ENCODE measurements at regions not wholly inside any gene's neighbourhood (a gene's known extent, or its start where the extent isn't known, plus 50 kb on each side); places are given as distances from the start of the nearest gene placed in this dataset.
"Not testable (repeated sequence)": the region's sequence is repeated elsewhere in the genome, so short reads cannot be mapped to it uniquely, and the experiment has no call there.

DNA sequence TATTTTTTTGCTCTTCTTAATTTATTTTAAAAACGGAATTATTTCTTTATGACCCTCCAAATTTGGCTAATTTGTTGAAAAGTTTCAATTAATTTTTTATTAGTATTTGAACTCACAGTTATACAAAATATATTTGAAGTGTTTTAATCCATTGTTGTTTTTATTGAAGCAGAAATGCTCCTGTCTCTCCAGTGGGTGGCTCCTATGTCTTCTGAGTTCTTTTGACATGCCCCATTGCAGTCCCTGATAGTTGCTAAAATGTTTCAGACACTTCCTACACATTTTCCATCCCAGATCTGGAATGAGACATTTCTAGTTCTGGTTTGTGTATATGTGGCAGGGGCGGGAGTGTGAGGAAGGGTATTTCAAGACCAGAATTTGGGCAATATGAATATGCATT, 579.4 kb upstream of the PRR20A start:
- no peak for DNase-seq
- Mint-ChIP-seq H3K4me3 (no peak overlapping the region), H3K9me3 (ENCODE audit: low read depth) (peaks cover 20% of the 10 kb centered on the region), H3K27ac (no peak overlapping the region), H3K4me1 (no peaks in the 10 kb centered on the region), H3K27me3 (no peaks in the 10 kb centered on the region), H3K36me3 (ENCODE audit: low read depth) (no peaks in the 10 kb centered on the region)
- ChIA-PET CTCF (no interaction called here), POLR2A (no interaction called here)
- intact Hi-C loops (cut with DNase I, micrococcal nuclease), result no loop called here
- no peak for ATAC-seq

DNA sequence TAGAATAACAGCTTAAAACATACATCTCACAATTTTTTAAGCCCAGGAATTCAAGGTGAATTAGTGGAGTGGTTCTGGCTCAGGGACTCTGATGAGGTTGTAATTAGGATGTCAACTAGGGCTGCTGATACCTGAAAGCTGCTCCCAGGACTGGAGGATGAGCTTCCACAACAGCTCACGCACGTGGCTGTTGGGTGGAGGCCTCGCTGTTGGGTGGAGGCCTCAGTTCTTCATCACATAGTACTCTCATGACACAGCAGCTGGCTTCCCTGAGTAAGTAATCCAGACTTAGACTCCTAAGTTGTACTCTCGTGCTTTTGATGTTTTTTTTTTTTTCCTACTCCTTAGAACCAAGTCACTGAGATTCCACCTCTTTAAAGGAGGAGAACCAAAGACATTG, 577.1 kb upstream of the PRR20A start:
- no peaks in the 10 kb centered on the region for H3K36me3 Mint-ChIP-seq (ENCODE audit: low read depth)
- DNase-seq (no peak), ATAC-seq (no peak)
- no peak overlapping the region for H3K27ac Mint-ChIP-seq
- CTCF ChIA-PET, result no interaction called here
- no peaks in the 10 kb centered on the region for H3K27me3 Mint-ChIP-seq
- POLR2A ChIA-PET, result no interaction called here
- peaks cover 8% of the 10 kb centered on the region for H3K9me3 Mint-ChIP-seq (ENCODE audit: low read depth)
- intact Hi-C loops (cut with DNase I, micrococcal nuclease), result no loop called here
- H3K4me1 Mint-ChIP-seq, result no peaks in the 10 kb centered on the region
- H3K4me3 Mint-ChIP-seq, result no peak overlapping the region

DNA sequence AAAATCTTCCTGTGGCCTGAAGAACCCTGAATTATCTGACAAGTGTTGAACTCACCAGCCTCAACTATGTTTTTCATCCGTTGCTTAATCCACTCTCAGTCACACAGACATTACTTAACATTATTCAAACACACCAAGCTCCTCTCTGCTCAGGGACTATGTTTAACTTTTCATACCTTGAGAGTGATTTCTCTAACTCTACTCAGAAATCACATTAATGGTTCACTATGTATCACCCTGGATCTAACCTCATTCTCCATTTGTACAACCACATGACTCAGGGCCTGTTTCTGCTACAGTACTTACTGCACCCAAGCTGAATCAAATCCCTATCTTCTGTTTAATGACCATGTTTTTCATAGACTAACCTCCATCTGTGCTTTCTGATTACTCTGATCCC, 553.7 kb upstream of the PRR20A start:
- Mint-ChIP-seq H3K36me3 (ENCODE audit: low read depth) (no peaks in the 10 kb centered on the region), H3K27ac (no peak overlapping the region), H3K4me3 (no peak overlapping the region), H3K4me1 (no peaks in the 10 kb centered on the region), H3K9me3 (ENCODE audit: low read depth) (peaks cover 32% of the 10 kb centered on the region), H3K27me3 (no peaks in the 10 kb centered on the region)
- intact Hi-C loops (cut with DNase I, micrococcal nuclease), result no loop called here
- CTCF ChIA-PET, result no interaction called here
- POLR2A ChIA-PET, result no interaction called here
- ATAC-seq (no peak), DNase-seq (no peak)

DNA sequence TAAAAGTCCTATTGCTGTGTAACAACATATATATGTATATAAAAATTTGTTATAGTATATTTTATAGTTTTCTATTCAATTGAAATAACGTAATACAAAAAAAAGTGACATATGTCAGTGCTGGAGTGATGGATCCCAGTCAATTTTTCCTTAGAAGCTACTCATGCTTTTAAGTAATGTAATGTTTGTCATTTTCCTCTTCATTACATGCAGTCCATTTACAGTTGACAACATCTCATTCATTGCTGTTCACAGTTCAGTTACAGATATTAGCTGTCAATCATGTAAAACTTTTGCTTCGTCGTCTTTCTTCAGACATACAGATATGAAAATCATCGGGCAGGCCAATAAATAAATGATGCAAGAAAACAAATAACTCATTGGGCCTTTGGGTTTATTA, 525.1 kb upstream of the PRR20A start:
- Mint-ChIP-seq H3K9me3 (ENCODE audit: low read depth) (peaks cover 12% of the 10 kb centered on the region), H3K4me1 (no peaks in the 10 kb centered on the region), H3K27me3 (no peaks in the 10 kb centered on the region), H3K27ac (no peak overlapping the region), H3K4me3 (no peak overlapping the region), H3K36me3 (ENCODE audit: low read depth) (no peaks in the 10 kb centered on the region)
- ATAC-seq (no peak), DNase-seq (no peak)
- POLR2A ChIA-PET, result no interaction called here
- intact Hi-C loops (cut with DNase I, micrococcal nuclease), result no loop called here
- CTCF ChIA-PET, result no interaction called here

DNA sequence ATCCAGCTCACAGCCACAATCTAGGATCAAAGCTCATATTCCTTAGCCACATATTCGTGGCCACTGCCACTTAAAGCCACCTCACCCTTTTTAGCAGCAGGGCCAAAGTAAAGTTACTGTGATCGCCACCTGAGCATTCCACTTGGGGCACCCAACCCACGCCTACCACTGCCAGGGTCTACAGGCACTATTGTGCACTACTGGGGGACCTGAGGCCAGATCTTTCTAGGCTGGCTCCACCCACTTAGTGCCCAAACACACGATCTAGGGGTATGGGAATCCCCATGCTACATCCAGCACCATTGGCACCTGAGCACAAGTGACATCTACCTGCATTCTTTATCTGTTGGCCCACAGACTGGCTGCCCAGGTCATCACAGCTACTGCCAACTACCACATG, 517.9 kb upstream of the PRR20A start:
- Mint-ChIP-seq H3K27ac (no peak overlapping the region), H3K9me3 (ENCODE audit: low read depth) (peaks cover 30% of the 10 kb centered on the region), H3K27me3 (no peaks in the 10 kb centered on the region), H3K4me1 (no peaks in the 10 kb centered on the region), H3K36me3 (ENCODE audit: low read depth) (no peaks in the 10 kb centered on the region), H3K4me3 (no peak overlapping the region)
- intact Hi-C loops (cut with DNase I, micrococcal nuclease), result no loop called here
- ATAC-seq (no peak), DNase-seq (no peak)
- ChIA-PET POLR2A (no interaction called here), CTCF (no interaction called here)

DNA sequence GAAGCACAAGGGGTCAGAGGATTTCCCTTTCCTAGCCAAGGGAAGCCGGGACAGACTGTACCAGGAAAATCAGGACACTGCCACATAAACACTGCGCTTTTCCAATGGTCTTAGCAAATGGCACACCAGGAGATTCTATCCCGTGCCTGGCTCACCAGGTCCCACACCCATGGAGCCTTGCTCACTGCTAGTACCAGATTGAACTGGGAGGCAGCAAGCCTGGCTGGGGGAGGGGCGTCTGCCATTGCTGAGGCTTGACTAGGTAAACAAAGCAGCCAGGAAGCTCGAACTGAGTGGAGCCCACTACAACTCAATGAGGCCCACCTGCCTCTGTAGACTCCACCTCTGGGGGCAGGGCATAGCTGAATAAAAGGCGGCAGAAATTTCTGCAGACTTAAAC, 511.8 kb upstream of the PRR20A start:
- H3K27ac Mint-ChIP-seq; intact Hi-C loops (cut with DNase I, micrococcal nuclease); H3K27me3 Mint-ChIP-seq; CTCF ChIA-PET; H3K4me1 Mint-ChIP-seq; H3K4me3 Mint-ChIP-seq; ATAC-seq; DNase-seq; POLR2A ChIA-PET; H3K36me3 Mint-ChIP-seq (ENCODE audit: low read depth): not testable (repeated sequence)
- peaks cover 37% of the 10 kb centered on the region for H3K9me3 Mint-ChIP-seq (ENCODE audit: low read depth)

DNA sequence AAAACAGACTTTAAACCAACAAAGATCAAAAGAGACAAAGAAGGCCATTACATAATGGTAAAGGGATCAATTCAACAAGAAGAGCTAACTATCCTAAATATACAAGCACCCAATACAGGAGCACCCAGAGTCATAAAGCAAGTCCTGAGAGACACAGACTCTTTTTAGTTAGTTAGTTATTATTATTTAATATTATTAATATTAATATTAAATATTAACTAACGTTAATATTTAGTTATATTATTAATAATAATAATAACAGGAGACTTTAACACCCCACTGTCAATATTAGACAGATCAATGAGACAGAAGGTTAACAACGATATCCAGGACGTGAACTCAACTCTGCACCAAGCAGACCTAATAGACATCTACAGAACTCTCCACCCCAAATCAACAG, 509.7 kb upstream of the PRR20A start:
- ATAC-seq; intact Hi-C loops (cut with DNase I, micrococcal nuclease); H3K27ac Mint-ChIP-seq; H3K4me1 Mint-ChIP-seq; DNase-seq; H3K36me3 Mint-ChIP-seq (ENCODE audit: low read depth); H3K27me3 Mint-ChIP-seq; H3K4me3 Mint-ChIP-seq; CTCF ChIA-PET; POLR2A ChIA-PET: not testable (repeated sequence)
- H3K9me3 Mint-ChIP-seq (ENCODE audit: low read depth), result peaks cover 32% of the 10 kb centered on the region

DNA sequence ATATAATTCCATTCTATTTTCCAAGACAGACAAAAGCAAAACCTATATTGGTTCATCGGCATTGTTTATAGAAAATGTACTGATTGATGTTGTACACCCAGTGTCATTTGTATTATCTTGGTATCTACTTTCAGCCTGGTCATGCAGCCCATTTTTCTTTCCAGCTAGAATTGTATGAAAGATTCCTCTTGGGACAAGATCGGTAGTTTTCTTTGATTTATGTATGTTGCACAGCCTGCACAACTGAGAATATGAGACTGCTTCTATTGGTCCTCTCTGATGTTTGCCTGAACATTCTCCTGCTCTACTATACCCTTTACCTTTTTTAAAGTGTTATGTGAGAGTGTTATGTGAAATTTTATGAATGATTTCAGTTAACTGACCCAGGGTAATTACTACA, 487.7 kb upstream of the PRR20A start:
- no peak for ATAC-seq
- DNase-seq, result no peak
- H3K36me3 Mint-ChIP-seq (ENCODE audit: low read depth), result no peaks in the 10 kb centered on the region
- no peaks in the 10 kb centered on the region for H3K27me3 Mint-ChIP-seq
- intact Hi-C loops (cut with DNase I, micrococcal nuclease), result no loop called here
- H3K4me1 Mint-ChIP-seq, result no peaks in the 10 kb centered on the region
- H3K9me3 Mint-ChIP-seq (ENCODE audit: low read depth), result peaks cover 19% of the 10 kb centered on the region
- POLR2A ChIA-PET, result interaction anchor here (0.6 kb wide), 1 partner anchor 278 kb away, joined by 3 read pairs; no protein-coding TSS in a partner anchor
- CTCF ChIA-PET, result no interaction called here
- no peak overlapping the region for H3K27ac Mint-ChIP-seq
- H3K4me3 Mint-ChIP-seq, result no peak overlapping the region

DNA sequence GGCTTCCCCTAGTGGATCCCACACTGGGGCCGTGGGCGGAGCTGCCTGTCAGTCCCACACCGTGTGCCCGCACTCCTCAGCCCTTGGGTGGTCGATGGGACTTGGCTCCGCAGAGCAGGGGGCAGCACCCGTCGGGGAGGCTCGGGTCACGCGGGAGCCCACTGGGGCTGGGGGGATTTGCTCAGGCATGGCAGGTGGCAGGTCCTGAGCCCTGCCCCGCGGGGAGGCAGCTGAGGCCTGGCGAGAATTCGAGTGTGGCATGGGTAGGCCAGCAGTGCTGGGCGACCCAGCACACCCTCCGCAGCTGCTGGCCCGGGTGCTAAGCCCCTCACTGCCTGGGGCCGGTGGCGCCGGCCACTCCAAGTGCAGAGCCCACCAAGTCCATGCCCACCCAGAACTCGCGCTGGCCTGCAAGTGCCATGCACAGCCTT, 481.7 kb upstream of the PRR20A start:
- Mint-ChIP-seq H3K27ac (no peak overlapping the region), H3K9me3 (ENCODE audit: low read depth) (peaks cover 9% of the 10 kb centered on the region), H3K36me3 (ENCODE audit: low read depth) (no peaks in the 10 kb centered on the region), H3K27me3 (no peaks in the 10 kb centered on the region), H3K4me3 (no peak overlapping the region), H3K4me1 (no peaks in the 10 kb centered on the region)
- no peak for DNase-seq
- ChIA-PET POLR2A (no interaction called here), CTCF (no interaction called here)
- intact Hi-C loops (cut with DNase I, micrococcal nuclease), result no loop called here
- no peak for ATAC-seq

DNA sequence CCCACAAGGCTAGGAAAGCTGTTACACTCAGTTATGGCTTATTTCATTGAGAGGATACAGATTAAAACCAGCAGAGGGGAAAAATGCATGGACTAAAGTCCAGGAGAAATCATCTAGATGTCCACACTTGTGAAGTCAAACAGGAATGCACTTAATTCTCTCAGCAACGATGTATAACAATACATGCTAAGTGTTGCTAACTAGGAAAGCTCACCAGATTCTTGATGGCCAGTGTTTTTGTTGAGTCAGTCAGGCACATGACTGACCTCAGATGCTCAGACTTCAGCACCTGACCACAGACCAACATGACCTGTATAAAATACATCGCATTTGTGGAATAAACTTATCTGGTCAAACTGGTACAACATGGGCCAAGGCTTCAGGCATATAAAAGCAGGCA, 470.2 kb upstream of the PRR20A start:
- CTCF ChIA-PET, result no interaction called here

DNA sequence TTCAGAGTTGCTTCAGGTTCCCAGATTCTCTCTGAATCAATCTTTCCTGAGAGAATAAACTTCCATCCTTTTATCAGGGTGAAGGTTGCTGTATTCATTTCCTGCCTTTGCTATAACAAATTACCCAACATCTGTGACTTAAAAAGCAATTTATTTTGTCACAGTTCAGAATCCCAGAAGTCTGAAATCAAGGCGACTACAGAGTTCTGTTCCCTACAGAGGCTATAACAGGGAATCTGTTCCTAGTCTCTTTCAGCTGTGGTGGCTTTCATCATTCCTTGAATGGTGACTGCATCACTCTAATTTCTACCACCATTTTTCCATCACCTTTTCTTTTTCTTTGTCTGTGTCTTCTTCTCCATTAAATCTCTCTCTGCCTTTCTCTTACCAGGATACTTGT, 459.3 kb upstream of the PRR20A start:
- ATAC-seq, result no peak

More for the DNA sequence above, 470.2 kb upstream of the PRR20A start:
- intact Hi-C loops (cut with DNase I, micrococcal nuclease), result no loop called here
- Mint-ChIP-seq H3K27ac (no peak overlapping the region), H3K4me3 (no peak overlapping the region), H3K4me1 (no peaks in the 10 kb centered on the region), H3K36me3 (ENCODE audit: low read depth) (no peaks in the 10 kb centered on the region), H3K9me3 (ENCODE audit: low read depth) (peaks cover 14% of the 10 kb centered on the region), H3K27me3 (no peaks in the 10 kb centered on the region)
- ATAC-seq (no peak), DNase-seq (no peak)
- POLR2A ChIA-PET, result no interaction called here

DNA sequence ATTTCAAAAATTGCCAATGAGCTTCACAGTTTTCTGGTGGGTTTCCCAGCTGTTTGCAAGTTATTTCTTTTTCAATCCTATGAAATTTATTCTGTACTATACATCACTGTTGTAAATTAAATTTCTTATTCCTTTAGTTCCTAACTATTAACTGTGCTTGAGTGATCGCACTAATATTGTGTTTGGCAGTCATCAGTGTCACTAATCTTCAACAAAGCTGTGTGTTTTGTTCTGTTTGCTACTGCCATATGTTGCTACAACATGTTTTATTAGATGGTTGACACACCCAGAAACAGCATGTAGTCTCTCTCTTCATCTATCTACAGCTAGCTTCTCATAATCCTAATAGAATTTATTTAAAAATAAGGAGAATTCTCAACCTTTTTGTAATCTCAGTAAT, 453.6 kb upstream of the PRR20A start:
- no peaks in the 10 kb centered on the region for H3K27me3 Mint-ChIP-seq
- H3K4me1 Mint-ChIP-seq, result no peaks in the 10 kb centered on the region
- no peak overlapping the region for H3K27ac Mint-ChIP-seq
- ChIA-PET POLR2A (no interaction called here), CTCF (no interaction called here)
- H3K36me3 Mint-ChIP-seq (ENCODE audit: low read depth), result no peaks in the 10 kb centered on the region
- no peak for ATAC-seq
- DNase-seq, result no peak
- intact Hi-C loops (cut with DNase I, micrococcal nuclease), result no loop called here
- H3K4me3 Mint-ChIP-seq, result no peak overlapping the region
- H3K9me3 Mint-ChIP-seq (ENCODE audit: low read depth), result peaks cover 4% of the 10 kb centered on the region

More for the DNA sequence above, 459.3 kb upstream of the PRR20A start:
- Mint-ChIP-seq H3K27ac (no peak overlapping the region), H3K36me3 (ENCODE audit: low read depth) (no peaks in the 10 kb centered on the region), H3K9me3 (ENCODE audit: low read depth) (peaks cover 11% of the 10 kb centered on the region), H3K4me3 (no peak overlapping the region), H3K27me3 (no peaks in the 10 kb centered on the region), H3K4me1 (no peaks in the 10 kb centered on the region)
- POLR2A ChIA-PET, result no interaction called here
- CTCF ChIA-PET, result no interaction called here
- intact Hi-C loops (cut with DNase I, micrococcal nuclease), result no loop called here
- DNase-seq, result no peak

DNA sequence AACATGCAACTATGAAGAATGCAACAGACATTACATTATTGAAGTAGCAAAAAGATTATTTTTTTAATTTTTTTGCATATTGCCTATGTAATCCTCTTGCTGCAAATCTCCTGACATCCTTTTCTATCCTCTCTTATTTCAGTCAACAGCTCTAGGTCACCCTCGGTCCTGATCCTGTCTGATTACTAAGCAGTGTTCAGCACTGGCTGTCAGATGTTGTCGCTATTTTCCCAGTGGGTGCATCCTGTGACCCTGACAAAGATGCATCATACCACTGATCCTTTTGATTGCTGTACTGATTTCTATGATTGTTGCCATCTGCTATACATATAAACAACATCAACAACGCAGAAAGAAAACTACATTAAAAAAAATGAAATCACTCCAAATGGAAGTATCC, 443.7 kb upstream of the PRR20A start:
- Mint-ChIP-seq H3K27me3 (no peaks in the 10 kb centered on the region), H3K4me1 (no peaks in the 10 kb centered on the region), H3K27ac (no peak overlapping the region), H3K4me3 (no peak overlapping the region), H3K36me3 (ENCODE audit: low read depth) (no peaks in the 10 kb centered on the region), H3K9me3 (ENCODE audit: low read depth) (peaks cover 17% of the 10 kb centered on the region)
- ChIA-PET CTCF (no interaction called here), POLR2A (no interaction called here)
- no peak for DNase-seq
- intact Hi-C loops (cut with DNase I, micrococcal nuclease), result no loop called here
- ATAC-seq, result no peak
